ACHN (cell line): ENCODE measurements at regions not wholly inside any gene's neighbourhood (a gene's known extent, or its start where the extent isn't known, plus 50 kb on each side); places are given as distances from the start of the nearest gene placed in this dataset.
"Not testable (repeated sequence)": the region's sequence is repeated elsewhere in the genome, so short reads cannot be mapped to it uniquely, and the experiment has no call there.

Source experiments
- DNase-seq: peaks from one replicate; pipeline ENCODE4 v3.0.0-alpha.2; 2015
- in situ Hi-C: cut with HindIII; loops from 2 replicates; pipeline ENCODE4 v1.10.0; 2017; ENCODE audit warnings: low sequenced_read_pairs, low pct_ligation_motif_present, low pct_unique_long_range_greater_than_20kb

GRCh38 chr1:96524100-96524499, 197.5 kb upstream of the PTBP2 start:
- in situ Hi-C loops, result no loop called here

DNA sequence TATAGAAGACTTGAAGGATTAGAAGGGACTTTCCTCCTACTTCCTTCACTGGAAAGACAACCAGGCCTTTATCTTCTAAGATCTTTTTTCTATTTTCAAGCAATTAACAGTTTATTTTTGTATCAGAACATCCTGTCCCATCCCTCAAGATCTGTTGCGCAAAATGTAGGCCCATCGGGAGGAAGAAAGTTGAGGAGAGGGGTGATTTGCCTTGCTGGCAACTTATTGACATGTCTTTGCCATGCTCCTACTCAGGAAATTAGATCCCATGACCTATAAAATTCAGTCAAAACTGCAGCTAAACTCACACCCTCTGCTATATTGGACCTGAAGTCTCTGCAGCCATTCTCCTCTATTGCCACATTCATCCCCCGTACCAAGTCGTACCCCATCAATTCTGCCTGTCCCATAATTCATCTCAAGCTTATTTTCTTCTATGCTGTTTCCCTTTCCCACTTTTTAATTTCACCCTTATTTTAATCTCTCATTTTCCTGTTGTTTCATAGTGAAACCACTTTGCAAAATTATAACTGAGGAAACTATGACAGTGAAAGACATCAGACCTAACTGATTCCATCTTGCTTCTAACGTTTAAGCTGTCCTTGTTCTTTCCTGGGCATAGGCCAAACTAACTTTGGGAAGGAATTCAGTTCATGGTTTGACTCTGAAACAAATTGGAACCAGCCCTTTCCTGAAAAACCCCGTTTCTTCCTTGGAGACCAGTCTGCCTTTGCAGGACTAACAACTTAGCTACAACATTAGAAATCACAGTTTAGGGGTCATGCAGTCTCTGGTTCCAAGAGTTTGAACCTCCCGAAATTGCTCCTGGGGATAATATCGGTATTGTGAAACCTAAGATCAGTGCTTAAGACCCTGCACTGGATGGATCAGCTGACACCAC, 195.7 kb upstream of the PTBP2 start:
- no peak for DNase-seq
- in situ Hi-C loops, result no loop called here

More at GRCh38 chr1:96524100-96524499, 197.5 kb upstream of the PTBP2 start:
- DNase-seq, result no peak

DNA sequence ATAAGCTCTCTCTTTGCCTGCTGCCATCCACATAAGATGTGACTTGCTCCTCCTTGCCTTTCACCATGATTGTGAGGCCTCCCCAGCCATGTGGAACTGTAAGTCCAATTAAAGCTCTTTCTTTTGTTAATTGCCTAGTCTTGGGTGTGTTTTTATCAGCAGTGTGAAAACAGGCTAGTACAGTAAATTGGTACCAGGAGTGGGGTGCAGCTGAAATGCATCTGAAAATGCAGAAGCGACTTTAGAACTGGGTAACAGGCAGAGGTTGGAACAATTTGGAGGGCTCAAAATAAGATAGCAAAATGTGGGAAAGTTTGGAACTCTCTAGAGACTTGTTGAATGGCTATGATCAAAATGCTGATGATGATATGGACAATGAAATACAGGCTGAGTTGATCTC, 192.9 kb upstream of the PTBP2 start:
- DNase-seq, result not testable (repeated sequence)

GRCh38 chr1:96533820-96534219, 187.8 kb upstream of the PTBP2 start:
- in situ Hi-C loops, result no loop called here
- no peak for DNase-seq

More for the DNA sequence above, 192.9 kb upstream of the PTBP2 start:
- in situ Hi-C loops, result not testable (repeated sequence)

DNA sequence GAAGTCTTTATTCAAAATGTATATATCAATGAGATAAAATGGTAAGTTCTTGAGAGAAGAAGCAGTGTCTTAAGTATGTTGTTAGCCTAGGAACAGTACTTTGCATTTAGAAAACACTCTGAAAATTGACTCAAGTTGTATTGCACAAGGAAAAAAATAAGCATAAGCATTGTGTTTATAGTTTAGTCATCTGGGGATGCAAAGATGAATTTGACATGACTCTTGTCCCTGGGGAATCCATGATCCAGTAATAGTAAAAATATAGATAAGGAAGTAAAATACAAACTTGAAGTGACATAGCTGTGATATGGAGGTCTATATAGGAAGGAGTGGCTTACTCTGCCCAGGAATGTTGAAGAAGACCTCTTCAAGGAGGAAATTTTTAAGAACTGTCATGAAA, 185.0 kb upstream of the PTBP2 start:
- no peak for DNase-seq
- in situ Hi-C loops, result no loop called here

DNA sequence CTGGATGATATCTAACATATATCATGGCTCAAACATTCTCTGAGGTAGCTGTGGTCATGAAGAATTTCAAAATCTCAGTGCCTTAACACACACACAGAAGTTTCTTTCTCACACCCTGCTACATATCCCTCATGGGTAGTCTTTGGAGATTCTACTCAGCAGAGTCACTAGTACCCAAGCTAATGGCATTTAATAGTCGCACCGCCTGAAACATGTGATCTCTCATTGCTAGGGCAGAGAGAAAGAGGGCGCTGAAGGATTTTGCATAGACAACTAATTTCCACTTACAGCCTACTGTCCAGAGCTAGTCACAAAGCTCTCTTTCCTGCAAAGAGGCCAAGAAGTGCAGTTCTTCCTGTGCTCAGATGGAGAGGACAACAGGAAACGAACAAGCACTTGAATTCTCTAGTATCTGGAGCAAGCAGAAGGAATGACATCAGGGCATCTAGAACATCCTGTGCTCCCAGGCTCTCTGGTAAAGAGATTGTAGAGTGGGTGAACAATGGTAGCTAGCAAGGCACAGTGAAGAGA, 183.4 kb upstream of the PTBP2 start:
- DNase-seq, result no peak
- in situ Hi-C loops, result no loop called here

DNA sequence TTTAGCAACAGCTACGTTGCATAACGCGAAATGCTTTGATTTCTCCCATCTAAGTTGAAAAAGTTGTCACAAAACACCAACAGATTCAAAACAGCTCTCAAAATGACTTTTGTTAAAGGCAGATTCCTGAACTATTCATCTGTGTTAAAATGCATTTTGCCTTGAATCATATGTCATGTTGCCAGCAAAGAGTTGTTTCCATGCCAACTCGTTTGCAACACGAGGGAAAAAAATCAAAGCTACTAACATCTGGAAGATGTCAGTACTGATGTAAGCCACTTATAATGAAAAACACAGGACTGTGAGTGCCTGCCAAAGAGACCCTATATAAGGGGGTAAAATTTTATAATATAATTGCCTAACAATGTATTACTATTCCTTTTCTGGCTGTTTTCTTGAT, 182.7 kb upstream of the PTBP2 start:
- no peak for DNase-seq
- in situ Hi-C loops, result no loop called here

DNA sequence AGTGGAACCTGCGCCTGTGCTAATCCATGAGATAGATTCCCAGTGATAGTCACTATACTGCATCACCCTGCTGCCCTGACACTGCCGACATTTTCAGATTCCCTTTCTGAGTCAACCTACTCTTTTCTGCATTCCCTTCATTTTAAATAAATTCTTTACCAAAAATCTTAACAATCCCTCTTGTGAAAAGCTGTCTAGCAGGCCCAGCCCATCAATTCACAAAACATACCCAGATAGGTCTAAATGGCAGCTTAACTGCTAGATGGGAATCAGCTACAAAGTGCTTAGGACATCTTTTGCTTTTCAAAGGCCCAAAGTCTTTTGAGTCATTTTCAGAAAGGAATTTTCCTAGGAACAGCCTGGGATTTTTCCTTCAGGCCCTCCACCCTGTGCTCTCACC, 180.1 kb upstream of the PTBP2 start:
- DNase-seq, result no peak
- in situ Hi-C loops, result no loop called here

DNA sequence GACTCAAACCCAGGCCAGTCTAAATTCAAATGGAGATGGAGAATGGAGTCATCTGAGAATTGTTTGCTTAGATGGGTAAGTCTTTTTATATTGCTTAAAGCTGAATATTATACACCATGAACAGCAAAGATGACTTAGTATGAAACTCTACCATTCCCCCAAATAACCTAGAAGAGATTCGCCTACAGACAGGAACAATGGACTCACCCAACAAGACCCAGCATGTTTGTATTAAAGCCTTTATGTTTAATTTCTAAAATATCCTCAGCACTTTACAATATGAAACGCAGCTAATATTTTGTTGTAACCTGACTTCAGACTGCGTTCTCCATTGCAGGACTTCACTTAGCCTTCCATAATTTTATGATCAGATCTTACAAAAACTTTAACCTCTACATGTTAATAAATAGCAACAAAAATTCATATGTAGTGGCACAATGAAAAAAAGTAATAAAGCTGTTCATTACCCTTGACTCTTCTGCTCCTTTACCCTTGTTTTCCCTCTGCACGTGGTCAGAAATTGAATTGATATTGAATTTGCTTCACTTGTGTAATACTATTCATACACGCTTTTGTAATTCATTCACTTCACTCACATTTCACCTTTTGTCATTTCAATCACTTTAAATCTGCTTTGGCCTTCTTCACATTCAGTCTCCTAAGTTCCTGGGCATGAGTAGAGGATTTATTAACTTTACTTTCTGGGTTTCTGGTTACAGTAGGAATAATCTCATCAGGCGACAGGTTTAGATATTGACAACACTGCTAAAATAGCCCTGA, 177.3 kb upstream of the PTBP2 start:
- in situ Hi-C loops, result no loop called here

DNA sequence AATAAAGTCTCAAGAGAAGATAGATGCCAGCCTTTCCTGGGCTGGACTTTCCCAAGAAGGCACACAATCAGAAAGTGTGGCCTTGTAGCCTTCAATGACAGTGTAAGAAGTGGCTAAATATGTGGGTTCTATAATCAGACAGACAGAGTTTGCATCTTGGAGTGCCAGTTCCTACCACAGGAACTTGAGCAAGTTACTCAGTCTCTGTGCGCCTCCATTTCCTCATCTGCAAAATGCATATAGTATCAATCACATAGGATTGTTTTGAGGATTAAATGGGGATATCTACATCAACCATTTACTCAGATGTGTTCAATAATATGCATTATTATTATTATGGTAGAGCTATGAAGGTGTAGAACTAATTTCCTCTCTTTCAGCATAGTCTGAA, 176.8 kb upstream of the PTBP2 start:
- no peak for DNase-seq
- in situ Hi-C loops, result no loop called here

More for the DNA sequence above, 177.3 kb upstream of the PTBP2 start:
- no peak for DNase-seq

DNA sequence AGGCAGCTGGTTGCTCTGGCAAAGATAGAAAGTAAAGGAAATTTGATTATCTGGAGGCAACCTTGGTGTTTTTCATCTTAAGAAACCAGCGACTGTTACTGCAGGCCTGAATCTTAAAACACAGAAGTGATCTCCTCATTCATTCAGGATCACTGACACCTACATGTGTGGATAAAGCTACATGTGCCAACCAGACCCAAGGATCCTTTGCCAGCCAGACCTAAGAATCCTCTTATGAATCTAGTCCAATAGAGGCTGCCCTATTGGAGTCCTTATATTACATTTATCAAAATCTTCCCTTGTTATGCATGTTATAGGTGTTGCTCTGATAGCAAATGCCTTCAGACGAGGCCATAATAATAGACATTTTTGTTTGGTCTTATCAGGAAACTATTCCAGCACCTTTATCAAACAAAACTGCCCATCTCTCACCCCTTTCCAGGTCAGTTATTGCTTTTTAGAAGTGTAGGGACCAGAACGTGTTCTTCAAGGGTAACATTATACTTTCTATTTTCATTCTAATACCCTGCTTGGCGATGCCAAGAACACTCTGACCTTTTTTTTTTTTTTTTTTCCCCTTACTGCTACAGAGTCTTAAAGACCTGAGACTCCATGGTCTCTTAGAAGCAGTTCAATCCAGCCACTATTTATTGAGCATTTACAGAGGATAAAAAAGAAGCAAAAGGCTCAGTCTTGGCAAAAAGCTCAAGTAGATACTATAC, 175.5 kb upstream of the PTBP2 start:
- in situ Hi-C loops, result no loop called here

DNA sequence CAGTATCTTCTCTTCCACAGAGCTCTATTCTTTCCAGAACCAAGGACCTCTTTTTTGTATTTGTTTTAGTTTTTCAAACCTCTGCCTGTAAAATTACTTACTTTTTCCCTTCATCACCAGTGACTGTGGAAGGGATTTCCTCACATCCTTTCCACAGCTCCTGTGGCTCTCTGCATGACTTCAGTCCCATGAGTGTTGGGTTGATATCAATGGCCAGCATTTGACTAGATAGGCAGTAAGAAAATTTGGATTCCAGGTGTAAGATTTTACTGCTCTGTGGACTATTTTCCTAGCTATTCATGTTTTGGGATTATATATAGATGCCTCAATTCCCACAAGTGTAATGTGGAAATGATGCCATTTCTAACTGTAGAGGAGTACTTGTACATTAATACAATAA, 171.5 kb upstream of the PTBP2 start:
- no peak for DNase-seq
- in situ Hi-C loops, result no loop called here

More for the DNA sequence above, 175.5 kb upstream of the PTBP2 start:
- DNase-seq, result no peak

DNA sequence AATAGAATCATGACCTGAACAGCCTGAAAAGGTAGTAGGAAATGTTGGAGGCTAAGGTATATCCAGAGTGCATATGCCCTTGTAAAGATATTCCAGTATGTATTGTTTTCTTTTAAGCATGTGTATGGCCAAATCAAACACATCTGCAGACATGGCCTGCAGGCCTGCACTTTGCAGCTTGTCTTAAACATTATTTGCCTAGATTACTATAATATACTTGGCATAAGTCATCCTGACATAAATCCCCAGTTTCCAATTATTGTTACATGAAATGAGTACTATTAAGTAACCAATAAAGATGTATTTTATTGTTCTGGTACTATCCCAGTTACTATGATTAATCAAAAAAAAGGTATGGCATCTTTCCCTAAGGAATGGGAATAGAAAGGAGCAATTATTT, 169.1 kb upstream of the PTBP2 start:
- in situ Hi-C loops, result no loop called here

DNA sequence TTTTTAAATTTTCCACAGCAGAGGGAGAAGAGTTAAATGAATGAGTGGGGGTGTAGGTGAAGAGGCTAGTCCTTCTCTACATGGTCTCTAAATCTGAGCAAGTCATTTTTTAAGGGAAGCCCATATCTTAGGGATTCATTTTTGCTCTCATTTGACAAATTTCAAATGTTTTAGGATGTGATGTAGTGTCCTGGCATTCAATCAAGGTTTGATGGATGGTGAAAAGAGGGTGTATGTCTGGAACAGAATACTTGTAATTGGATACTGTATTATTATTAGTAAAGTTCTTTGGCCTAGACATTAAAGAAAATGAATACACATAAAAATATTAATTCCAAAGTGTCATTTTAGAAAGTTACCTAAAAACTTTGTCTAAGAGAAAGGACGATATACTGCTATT, 167.8 kb upstream of the PTBP2 start:
- DNase-seq, result no peak
- in situ Hi-C loops, result no loop called here

More for the DNA sequence above, 169.1 kb upstream of the PTBP2 start:
- DNase-seq, result no peak

- no peak for DNase-seq
- in situ Hi-C loops, result no loop called here
Observed at GRCh38 chr1:96554364-96554763, 167.2 kb upstream of the PTBP2 start.

DNA sequence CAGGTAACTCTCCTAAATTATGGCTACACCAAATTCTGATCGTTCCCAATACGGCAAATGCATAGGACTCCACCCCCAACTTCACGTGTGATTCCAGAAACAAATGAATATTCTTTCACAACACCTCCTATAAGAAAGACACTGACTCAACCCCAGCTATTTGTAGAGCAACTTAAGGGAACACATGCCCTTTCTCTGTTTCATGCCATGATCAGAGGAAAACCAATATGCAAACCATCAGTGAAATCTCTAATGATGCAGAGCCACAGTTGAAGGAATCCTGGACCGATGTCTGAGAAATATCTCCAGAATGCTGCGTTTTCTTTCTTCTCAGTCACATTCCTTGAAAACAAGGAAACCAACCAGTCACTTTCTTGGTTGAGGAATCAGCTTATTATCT, 164.2 kb upstream of the PTBP2 start:
- no peak for DNase-seq
- in situ Hi-C loops, result no loop called here

- in situ Hi-C loops, result no loop called here
- DNase-seq, result no peak
Observed at GRCh38 chr1:96558635-96559034, 162.9 kb upstream of the PTBP2 start.

DNA sequence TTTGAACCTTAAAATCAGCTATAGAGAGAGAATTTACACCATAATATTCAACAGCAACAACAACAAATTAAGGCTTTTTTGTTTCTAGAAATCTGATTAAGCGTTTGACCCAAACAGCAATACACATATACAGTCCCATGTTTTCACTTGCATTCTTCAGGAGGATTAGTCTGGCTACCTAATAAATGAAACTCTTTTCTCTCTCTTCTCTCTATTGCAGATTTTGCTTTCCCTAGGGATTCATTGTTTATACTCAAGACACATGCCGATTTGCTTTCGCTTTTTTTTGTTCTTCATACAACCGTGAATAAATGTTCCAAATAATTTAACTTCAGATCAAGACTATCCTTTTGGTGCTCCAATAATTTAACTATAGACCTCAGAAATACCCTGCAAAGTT, 162.4 kb upstream of the PTBP2 start:
- DNase-seq, result no peak
- in situ Hi-C loops, result no loop called here
